HL-60 (cell line): ENCODE measurements at regions not wholly inside any gene's neighbourhood (a gene's known extent, or its start where the extent isn't known, plus 50 kb on each side); places are given as distances from the start of the nearest gene placed in this dataset.
"Not testable (repeated sequence)": the region's sequence is repeated elsewhere in the genome, so short reads cannot be mapped to it uniquely, and the experiment has no call there.

Source experiments
- CTCF ChIP-seq: IDR thresholded peaks from one replicate; pipeline ENCODE4 v1.5.1; 2011; ENCODE audit warnings: low read length, control low read depth, inconsistent platforms; ENCODE audit not compliant: insufficient read depth
- POLR2AphosphoS5 ChIP-seq: IDR thresholded peaks from 2 replicates; pipeline ENCODE4 v1.6.1; 2012; ENCODE audit warnings: low read depth
- REST ChIP-seq: IDR thresholded peaks from 2 replicates; pipeline ENCODE4 v1.6.1; 2012; ENCODE audit warnings: low read depth; ENCODE audit not compliant: insufficient replicate concordance
- SPI1 ChIP-seq: IDR thresholded peaks from 2 replicates; pipeline ENCODE4 v1.6.1; 2012; ENCODE audit warnings: low read depth, mild to moderate bottlenecking, borderline replicate concordance

GRCh38 chr6:169086616-169087015, 167.0 kb downstream of the THBS2 start:
- not testable (repeated sequence) for TF ChIP-seq CTCF, POLR2AphosphoS5, SPI1, REST
